ENCODE measurements at regions not wholly inside any gene's neighbourhood (a gene's known extent, or its start where the extent isn't known, plus 50 kb on each side); places are given as distances from the start of the nearest gene placed in this dataset.

DNA sequence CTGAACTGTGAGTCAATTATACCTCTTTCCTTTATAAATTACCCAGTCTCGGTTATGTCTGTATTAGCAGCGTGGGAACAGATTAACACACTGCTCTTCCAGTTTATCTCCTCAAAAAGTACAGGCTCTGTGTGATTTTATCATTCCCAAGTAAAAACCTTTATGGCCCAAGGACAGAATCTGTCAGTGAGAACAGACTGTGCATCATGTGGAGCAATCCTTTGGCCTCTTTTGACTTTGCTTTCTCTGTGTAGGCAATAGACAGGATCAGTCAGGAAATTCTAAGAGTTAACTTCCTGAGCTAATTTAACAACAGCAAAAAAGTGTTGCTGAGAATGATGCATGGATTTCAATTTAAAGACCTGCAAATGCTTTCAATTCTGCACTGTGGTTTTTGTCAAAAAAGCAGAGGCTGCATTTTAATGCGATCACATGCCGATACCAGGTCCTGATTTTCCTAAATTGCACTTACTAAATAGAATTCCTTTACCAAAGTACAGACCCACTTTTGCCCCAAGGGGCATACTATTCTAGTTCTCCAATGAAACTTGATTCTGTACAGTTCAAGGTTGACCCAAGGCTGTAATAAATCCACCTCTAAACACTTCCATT lies 246.7 kb upstream of the MARCKS start:
- in situ Hi-C loops (cut with HindIII; ENCODE audit: low sequenced_read_pairs), result no loop called here

DNA sequence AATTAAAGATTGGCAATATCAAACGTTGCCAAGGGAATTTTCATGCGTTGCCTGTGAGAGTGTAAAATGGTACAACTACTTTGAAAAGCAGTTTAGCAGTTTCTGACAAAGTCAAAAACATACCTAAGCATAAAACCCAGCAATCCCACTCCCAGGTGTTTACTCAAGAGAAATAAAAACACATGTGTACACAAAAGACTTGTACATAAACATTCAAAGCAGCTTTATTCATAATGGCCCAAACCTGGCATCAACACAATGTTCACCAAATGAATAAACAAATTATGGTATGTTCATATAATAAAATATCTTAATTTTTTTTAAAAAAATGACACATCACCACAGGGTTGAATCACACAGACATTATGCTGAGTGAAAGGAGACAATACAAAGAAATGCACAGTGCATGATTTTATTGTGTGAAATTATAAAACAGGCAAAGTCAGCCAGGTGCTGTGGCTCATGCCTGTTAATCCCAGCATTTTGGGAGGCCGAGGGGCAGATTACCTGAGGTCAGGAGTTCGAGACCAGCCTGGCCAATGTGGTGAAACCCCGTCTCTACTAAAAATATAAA lies 240.4 kb upstream of the MARCKS start:
- in situ Hi-C loops (cut with HindIII; ENCODE audit: low sequenced_read_pairs), result no loop called here

DNA sequence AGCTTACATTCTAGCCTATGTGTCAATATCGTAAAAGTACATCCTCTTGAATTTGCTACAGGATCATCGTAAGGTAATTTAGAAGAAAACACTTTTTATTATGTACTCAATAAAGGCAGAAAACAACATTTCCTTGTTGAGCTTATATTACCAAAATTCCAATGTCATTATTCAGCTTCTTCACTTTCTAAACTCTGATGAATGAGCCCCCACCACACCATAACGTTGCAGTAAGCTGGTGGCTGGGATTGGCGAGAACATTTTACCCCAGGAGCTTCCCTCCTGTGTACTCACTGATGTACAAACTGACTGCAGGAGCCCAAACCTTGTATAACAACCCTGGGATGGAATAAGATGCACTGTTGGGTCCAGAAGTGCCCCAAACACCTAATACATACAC lies 238.1 kb upstream of the MARCKS start:
- in situ Hi-C loops (cut with HindIII; ENCODE audit: low sequenced_read_pairs), result no loop called here

DNA sequence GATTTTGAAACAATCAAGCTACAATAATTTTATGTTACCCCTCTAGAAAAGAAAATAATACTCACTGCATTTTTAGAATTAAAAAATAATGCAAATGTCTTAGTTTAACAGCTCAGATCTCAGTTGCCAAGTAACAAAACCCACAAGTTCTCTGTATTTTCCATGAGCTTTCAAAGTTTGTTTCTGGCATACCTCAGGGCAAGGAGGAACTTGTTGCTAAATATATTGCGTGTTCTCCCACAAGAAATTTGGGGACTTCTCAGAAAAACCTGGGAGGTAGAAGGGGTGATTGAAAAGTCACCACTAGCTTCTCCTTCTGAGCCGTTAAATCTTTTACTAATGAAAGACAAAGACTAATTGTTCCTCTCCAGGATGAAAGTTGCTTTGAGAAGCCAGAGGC lies 236.8 kb upstream of the MARCKS start:
- in situ Hi-C loops (cut with HindIII; ENCODE audit: low sequenced_read_pairs), result no loop called here

DNA sequence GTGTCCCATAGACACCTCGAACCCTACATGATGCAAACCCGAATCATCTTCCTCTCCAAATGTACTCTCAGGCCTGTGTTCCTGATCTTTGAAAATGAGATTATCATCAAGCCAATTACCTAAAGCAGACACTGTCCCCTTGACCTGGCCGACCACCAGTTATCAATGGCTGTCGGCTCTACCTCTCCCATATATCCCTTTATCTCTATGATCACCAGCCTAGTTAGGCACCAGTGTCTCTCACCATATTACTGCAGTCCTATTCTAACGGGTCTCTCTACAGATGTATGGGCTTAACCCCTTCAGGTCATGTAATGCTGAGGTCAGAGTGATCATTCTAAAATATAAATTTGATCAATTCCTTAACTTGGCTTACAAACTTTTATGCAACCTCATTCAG lies 234.9 kb upstream of the MARCKS start:
- in situ Hi-C loops (cut with HindIII; ENCODE audit: low sequenced_read_pairs), result no loop called here

DNA sequence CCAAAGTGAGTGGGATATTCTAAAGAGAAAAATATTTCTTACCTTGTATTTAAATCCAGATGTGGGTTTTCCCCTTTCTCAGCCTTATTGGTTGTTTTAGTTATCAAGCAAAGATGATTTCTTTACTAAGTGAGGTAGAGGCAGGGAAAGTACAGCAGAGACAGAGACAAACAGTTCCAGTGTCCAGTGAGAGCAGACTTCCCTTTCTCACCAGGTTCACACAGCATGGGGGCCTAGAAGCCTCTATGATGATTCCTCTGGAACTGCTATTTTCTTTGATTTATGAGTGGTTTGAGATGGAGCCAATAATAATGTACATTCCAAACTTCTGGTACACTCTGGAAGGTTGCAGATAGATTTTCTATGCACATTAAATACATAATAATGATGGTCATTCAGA lies 234.0 kb upstream of the MARCKS start:
- in situ Hi-C loops (cut with HindIII; ENCODE audit: low sequenced_read_pairs), result no loop called here

DNA sequence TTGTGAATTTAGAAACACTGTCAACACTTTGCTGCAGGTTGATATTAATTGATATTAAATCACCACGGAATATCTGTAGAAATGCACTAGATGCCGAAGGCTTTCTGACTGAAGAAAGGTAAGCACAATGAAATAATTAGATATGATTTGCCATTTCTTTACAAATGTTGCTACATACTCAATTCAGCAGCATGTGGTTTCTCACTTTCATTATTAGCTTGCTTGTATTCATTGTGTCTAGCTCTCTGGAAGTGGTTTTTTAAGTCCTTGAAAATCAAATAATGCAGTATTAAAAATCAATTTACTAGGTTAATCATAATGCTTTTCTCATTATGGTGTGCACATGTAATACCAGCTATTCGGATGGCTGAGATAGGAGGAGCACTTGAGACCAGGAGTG lies 231.3 kb upstream of the MARCKS start:
- in situ Hi-C loops (cut with HindIII; ENCODE audit: low sequenced_read_pairs), result loop anchor here (25.0 kb wide), 1 partner anchor 236 kb away; the partner anchor contains the start of gene MARCKS

DNA sequence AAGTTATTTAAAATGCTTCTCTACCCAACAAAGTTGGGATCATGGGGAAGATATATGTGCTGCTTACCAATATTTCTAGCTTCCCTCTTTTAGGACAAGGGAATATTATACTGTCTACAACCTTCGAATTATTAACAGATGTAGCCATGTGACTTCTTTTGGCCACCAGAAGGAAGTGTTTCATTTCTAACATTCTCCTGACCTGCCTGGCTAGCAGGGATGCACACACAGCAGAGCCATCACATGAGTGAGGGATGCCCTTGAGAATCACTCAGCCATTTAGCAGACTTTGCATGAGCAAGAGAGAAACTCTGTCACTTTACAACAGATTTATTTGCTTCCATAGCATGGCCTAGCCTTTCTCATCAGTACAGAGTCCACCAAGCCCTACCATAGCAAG lies 230.7 kb upstream of the MARCKS start:
- in situ Hi-C loops (cut with HindIII; ENCODE audit: low sequenced_read_pairs), result loop anchor here (25.0 kb wide), 1 partner anchor 236 kb away; the partner anchor contains the start of gene MARCKS

DNA sequence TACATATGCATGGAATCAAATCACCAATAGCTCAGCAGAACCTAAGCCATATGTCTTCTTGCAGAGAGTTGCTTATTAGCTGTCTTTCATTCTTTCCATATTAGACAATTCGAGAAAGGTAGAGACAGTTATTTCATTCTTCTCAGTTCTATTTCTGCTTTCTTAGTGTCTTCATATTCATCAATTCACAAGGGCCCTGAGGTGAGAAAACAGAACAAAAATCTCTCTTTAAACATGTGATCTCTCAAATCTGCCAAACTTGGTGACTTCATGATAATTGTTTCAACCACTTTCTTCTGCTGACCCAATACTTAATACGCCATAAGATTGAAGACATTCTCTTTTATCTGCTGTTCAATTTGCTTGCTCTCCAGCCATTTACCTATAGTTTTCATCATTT lies 229.7 kb upstream of the MARCKS start:
- in situ Hi-C loops (cut with HindIII; ENCODE audit: low sequenced_read_pairs), result loop anchor here (25.0 kb wide), 1 partner anchor 235 kb away; the partner anchor contains the start of gene MARCKS

DNA sequence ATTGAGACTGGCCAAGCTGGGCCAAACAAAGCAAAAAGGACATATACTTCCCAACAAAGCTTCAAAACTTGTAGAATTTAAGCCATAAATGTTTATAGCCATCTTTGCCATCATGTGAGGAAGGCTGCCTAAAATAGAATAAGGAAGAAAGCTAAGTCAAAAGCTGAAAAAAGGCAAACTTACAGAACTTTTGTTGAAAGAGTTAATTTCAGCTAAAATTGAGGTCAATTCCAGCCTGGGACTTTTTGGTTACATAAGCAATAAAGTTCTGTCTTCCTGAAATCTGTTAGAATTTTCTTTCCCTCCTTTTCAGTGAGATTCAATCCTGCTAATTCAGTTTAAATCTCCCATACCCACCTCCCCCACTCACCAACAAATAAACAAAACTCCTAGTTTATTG lies 227.9 kb upstream of the MARCKS start:
- in situ Hi-C loops (cut with HindIII; ENCODE audit: low sequenced_read_pairs), result loop anchor here (25.0 kb wide), 1 partner anchor 233 kb away; the partner anchor contains the start of gene MARCKS

DNA sequence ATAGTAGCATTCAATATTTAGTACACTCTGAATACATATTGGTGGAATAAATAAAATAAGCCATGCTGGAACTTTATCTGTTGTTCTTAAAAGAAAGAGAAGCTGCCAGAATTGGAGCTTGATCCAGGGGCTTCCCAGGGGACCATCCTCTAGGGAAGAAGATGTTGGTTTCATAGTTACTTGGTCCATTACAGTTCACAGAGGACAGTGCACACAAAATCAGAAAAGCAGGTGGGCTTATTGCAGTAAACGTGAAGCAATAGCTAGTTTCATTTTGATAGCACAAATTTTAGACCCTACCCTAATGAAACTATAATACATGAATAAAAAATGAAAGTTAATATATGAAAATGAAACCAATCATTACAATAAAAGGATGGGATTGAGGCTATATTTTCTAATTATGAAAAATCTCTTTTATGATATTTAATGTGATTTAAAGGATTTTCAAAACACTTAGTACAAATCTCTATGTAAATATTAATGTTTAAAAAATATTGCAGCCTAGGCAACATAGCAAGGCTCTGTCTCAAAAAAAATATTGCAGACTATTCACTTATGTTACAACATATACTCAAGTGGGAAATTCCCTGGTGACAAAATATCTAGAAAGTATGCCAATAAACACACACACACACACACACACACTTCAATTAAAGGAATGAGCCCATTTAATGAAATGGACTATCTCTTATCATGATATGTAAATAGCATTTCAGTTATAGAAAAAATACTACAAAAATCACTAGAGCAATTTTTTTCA lies 227.0 kb upstream of the MARCKS start:
- in situ Hi-C loops (cut with HindIII; ENCODE audit: low sequenced_read_pairs), result loop anchor here (25.0 kb wide), 1 partner anchor 232 kb away; the partner anchor contains the start of gene MARCKS

DNA sequence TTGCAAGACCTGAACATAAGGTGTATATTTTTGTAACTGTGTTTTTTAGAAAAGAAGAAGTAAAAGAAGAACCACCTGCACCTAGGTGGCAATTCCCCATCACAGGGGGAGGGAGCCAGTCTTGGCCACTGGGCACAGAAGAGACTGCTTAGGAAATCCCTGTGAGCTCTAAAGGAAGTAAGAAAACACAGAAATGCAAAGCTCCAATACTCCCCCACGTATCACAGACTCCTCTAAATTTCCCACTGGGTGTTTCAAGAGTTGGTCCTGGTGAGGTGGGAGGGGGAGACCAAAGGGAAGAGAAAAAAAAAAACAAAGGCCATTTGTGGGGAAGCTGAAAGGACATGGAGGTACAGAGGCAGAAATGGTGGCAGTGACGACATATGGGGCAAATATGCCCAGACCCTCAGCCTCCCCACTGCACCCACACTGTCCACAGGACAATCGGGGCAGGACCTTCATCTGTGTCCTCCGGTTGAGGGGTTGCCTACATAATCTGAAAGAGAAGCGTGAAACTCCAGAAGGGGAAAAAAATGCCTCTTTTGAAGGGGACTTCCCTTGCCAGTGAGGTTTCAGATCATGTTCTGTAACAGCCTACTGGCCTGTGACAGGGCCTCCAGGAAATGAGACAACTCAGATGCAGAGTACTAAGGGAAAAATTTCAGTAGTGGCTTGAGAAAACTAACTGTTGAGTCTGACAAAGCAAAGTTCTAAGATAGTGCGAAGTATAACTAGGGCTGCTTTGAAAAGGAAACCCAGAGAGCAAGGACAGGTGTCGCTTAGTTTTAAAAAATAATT lies 226.2 kb upstream of the MARCKS start:
- in situ Hi-C loops (cut with HindIII; ENCODE audit: low sequenced_read_pairs), result loop anchor here (25.0 kb wide), 1 partner anchor 231 kb away; the partner anchor contains the start of gene MARCKS

DNA sequence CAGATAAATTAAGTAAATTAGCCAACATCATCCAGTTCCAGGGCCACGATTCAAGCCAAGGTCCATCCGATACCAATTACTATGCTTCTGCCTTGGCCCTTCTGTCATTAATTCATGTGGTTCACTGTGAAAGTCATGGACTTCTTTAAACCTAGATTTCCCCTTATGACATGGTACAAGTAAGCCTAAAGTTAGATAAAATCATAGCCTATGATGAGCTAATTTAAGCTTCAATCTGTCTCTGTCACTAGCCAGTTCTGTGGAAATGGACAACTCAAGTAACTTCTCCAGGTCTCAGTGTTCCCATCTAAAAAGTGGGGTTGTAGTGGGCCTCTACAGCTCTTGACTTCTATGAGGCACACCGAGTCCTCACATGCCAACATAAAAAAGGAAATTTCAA lies 225.5 kb upstream of the MARCKS start:
- in situ Hi-C loops (cut with HindIII; ENCODE audit: low sequenced_read_pairs), result loop anchor here (25.0 kb wide), 1 partner anchor 231 kb away; the partner anchor contains the start of gene MARCKS

DNA sequence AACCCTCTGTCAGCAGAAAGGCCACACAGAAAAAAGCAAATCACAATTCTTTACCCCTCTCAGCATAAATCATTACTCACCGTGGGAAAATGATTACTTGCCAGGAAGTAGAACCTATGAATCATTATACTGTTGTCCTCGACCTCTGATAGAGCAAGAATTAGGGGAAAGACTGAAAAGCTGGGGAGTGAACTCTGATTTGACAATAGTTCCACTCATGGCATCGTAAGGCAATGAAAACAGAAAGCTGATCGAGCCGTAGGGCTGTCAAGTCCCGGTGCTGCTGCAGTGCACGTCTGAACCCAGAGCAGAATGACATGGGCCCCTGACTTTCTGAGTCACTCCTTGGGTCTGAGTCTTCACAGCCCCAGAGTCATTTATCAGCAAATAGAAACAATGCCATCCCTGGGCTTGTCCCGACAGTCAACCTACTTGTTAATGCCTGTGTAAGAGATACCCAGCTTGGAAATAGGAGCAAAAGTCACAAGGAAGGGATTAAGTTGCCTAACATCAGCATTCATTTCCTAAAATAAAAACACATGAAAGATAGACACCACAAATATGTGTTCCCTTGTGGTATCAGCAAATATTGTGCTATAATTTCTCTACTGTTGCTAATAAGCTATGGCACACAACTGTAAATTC lies 224.8 kb upstream of the MARCKS start:
- in situ Hi-C loops (cut with HindIII; ENCODE audit: low sequenced_read_pairs), result loop anchor here (25.0 kb wide), 1 partner anchor 230 kb away; the partner anchor contains the start of gene MARCKS

DNA sequence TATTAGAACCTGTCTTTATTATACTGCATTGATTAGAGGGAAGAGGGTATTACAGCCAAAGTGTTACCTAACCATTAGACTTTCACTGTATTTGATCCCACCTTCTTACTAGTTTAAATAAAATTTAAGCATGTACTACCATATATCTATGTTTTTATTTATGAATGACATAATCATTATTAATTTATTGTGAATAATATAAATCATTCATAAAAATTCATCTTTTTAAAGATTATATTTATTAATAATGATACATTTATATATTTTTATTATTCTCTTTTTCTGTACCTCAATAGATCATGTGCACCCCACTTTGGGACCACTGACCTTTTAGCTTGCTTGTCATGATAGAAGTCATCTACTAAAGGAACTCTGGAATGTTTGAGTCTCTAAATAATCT lies 223.5 kb upstream of the MARCKS start:
- in situ Hi-C loops (cut with HindIII; ENCODE audit: low sequenced_read_pairs), result loop anchor here (25.0 kb wide), 1 partner anchor 229 kb away; the partner anchor contains the start of gene MARCKS

DNA sequence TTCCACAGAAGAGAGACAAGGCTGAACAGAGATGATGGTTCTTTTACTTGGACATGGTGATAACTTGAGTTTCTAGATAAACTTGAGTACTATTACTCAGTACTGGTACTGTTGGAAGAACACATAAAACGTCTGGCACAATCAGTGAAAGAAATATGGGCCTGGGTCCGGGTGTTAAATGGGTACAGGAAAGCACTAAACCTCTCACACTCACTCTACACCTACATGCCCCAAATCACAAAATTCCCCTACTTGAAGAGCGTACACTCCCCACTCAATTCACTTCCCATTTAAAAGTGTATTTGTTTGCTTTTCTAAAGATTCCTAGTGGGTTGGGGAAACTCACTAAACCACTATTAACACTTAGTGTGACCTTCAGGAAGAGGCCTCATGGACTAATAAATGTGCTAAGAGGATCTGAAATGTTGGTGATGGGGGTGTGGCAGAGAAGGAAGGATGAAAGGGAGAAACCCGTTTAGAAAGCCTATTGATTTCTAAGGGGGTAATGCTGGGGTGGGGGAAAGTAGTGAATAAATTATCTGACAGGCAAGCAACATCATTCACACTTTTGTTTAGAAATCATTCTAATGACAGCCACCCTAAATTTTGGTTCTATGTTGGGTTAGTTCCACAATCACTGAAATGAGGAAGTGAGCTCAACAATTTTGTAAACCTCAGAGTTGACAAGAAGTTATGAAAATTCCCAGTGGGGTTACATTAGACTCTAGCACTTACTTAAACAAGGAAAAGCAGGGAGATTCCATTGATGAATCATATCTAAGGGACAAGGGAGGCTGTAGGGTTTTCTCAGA lies 222.6 kb upstream of the MARCKS start:
- in situ Hi-C loops (cut with HindIII; ENCODE audit: low sequenced_read_pairs), result loop anchor here (25.0 kb wide), 1 partner anchor 228 kb away; the partner anchor contains the start of gene MARCKS

DNA sequence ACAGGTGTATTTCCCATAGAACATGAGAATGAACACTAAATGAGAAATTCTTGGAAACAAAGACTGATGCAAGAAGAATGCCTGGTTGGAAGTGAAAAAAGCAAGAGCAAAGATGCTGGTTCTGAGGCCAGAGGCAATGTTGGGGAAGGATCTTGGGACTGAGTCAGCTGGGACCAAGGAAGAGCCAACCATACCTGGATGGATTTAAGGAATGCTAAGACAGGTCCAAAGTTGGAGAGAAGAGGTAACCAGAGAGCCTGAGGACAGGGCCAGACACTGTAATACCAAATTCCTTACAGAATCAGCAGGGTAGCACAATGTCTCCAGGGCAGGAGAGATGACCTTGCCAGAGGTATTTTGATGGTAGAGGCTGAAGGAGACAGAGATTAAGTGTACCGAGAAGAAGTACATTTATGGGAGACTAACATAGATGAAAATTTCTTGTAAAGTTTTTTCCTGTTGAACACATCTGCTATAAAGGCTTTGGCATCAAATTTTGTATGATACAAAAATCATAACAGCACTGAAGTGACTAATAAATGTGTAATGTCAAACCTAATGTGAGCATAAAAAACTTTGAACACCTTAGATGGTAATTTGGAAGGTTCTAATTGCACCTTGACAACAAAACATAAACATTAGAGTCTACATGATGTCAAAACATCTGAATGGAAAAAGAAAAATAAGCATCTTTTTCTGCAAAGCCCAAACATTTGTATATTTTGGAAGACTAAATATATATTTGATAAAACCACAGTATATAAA lies 221.7 kb upstream of the MARCKS start:
- in situ Hi-C loops (cut with HindIII; ENCODE audit: low sequenced_read_pairs), result loop anchor here (25.0 kb wide), 1 partner anchor 227 kb away; the partner anchor contains the start of gene MARCKS

DNA sequence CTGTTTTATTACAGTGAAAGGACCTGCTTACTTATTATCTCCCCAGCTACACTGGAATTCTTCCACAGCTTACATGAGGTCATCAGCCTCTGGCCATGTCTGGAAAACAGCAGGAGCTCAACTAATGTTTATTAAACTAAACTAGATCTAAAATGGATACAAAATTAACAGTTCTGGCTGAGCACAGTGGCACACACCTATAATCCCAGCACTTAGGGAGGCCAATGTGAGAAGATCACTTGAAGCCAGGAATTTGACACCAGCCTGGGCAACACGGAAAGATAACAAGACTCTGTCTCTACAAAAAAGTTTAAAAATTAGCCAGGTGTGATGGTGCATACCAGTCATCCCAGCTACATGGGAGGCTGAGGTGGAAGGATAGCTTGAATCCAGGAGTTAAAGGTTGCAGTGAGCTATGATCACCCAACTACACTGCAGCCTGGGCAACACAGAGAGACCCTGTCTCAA lies 220.8 kb upstream of the MARCKS start:
- in situ Hi-C loops (cut with HindIII; ENCODE audit: low sequenced_read_pairs), result loop anchor here (25.0 kb wide), 1 partner anchor 226 kb away; the partner anchor contains the start of gene MARCKS

Measured in endothelial cell of hepatic sinusoid (primary cell).